Subcutaneous abdominal adipose tissue (tissue), 5 donors: ENCODE measurements at regions not wholly inside any gene's neighbourhood (a gene's known extent, or its start where the extent isn't known, plus 50 kb on each side); places are given as distances from the start of the nearest gene placed in this dataset.
"Not testable (repeated sequence)": the region's sequence is repeated elsewhere in the genome, so short reads cannot be mapped to it uniquely, and the experiment has no call there.

Experiments used
- H3K27ac ChIP-seq: one replicate; pipeline ENCODE4 v1.7.0; 2013; ENCODE audit warnings: low read depth, mild to moderate bottlenecking, inconsistent platforms, low read length, moderate library complexity
- H3K27me3 ChIP-seq, 5 donors: one replicate each; pipeline ENCODE4 v1.7.0; 2013; ENCODE audit warnings: low read length in 5 of 5, inconsistent platforms in 1 of 5; ENCODE audit not compliant: control insufficient read depth in 5 of 5, insufficient read depth in 4 of 5
- H3K36me3 ChIP-seq, 5 donors: one replicate each; pipeline ENCODE4 v1.7.0; 2013; ENCODE audit warnings: low read length in 5 of 5; ENCODE audit not compliant: control insufficient read depth in 5 of 5, insufficient read depth in 5 of 5
- H3K4me1 ChIP-seq, 5 donors: one replicate each; pipeline ENCODE4 v1.7.0; 2013; ENCODE audit warnings: low read length in 5 of 5, mild to moderate bottlenecking in 3 of 5, moderate library complexity in 1 of 5; ENCODE audit not compliant: control insufficient read depth in 5 of 5, insufficient read depth in 5 of 5
- H3K4me3 ChIP-seq, 5 donors: one replicate each; pipeline ENCODE4 v1.7.0; 2013; ENCODE audit warnings: low read length in 5 of 5, low read depth in 1 of 5
- H3K9ac ChIP-seq, 5 donors: one replicate each; pipeline ENCODE4 v1.7.0; 2013; ENCODE audit warnings: low read length in 5 of 5, mild to moderate bottlenecking in 4 of 5, moderate library complexity in 3 of 5
- H3K9me3 ChIP-seq, 5 donors: one replicate each; pipeline ENCODE4 v1.7.0; 2013; ENCODE audit warnings: low read length in 5 of 5; ENCODE audit not compliant: control insufficient read depth in 5 of 5
- donor health status: healthy.
- donor health status: healthy.
- donor health status: healthy.
- donor health status: healthy.
- donor health status: healthy.

DNA sequence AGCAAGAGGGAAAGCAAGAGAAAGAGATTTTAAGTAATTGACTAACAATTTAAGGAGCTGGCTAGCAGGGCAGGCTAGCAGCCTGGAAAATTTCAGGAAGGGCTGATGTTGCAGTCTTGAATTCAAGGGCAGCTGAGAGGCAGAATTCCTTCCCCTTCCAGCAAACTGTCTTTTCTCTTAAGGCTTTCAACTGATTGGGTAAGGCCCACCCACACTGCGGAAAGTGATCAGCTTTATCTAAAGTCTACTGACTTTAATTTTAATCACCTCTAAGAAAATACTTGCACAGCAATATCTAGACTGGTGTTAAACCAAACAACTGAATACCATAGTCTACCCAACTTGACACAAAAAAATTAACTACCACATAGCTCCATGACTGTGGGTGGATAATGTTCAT, 303.9 kb downstream of the FZD1 start:
- Histone ChIP-seq H3K36me3 (no peaks in the 10 kb centered on the region), H3K9me3 (no peaks in the 10 kb centered on the region), H3K9ac (no peak overlapping the region), H3K27me3 (no peaks in the 10 kb centered on the region), H3K27ac (no peak overlapping the region), H3K4me1 (peaks cover 0 to 12% (median 9%) of the 10 kb centered on the region in 5 donors), H3K4me3 (no peak overlapping the region)

GRCh38 chr7:91569728-91570457, 305.7 kb downstream of the FZD1 start:
- H3K9me3 ChIP-seq: no peaks in the 10 kb centered on the region
- no peak overlapping the region for H3K27ac ChIP-seq
- no peaks in the 10 kb centered on the region for H3K27me3 ChIP-seq
- no peaks in the 10 kb centered on the region for H3K36me3 ChIP-seq
- no peak overlapping the region for H3K4me3 ChIP-seq
- no peak overlapping the region for H3K9ac ChIP-seq
- peaks cover 0 to 12% (median 9%) of the 10 kb centered on the region in 5 donors for H3K4me1 ChIP-seq

GRCh38 chr7:91570560-91570959, 306.3 kb downstream of the FZD1 start:
- H3K4me1 ChIP-seq: peaks cover 0 to 12% (median 9%) of the 10 kb centered on the region in 5 donors
- H3K9ac ChIP-seq: no peak overlapping the region
- H3K36me3 ChIP-seq: no peaks in the 10 kb centered on the region
- H3K27me3 ChIP-seq: no peaks in the 10 kb centered on the region
- H3K9me3 ChIP-seq: no peaks in the 10 kb centered on the region
- H3K4me3 ChIP-seq: no peak overlapping the region
- H3K27ac ChIP-seq: no peak overlapping the region

DNA sequence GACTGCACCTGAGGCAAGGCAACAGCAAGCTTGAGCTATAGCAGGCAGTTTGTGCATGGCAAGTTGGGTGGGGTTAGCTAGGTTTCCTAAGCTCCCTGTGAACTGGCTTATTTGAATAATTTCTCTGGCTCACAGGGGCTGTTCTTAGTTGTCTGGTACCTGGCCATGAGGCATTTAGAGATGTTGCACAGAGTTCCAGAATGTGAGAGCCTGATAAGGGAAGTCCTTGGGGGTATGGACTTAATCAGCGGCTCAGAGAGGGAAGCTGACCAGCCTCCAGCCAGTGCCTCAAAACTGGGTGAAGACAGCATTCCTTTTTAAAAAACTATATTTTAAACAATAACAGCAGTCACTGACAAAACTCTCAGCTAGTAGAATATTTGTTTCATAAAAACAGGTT, 307.4 kb downstream of the FZD1 start:
- H3K9ac ChIP-seq: no peak overlapping the region
- no peaks in the 10 kb centered on the region for H3K9me3 ChIP-seq
- peaks cover 0 to 12% (median 9%) of the 10 kb centered on the region in 5 donors for H3K4me1 ChIP-seq
- H3K36me3 ChIP-seq: no peaks in the 10 kb centered on the region
- H3K27me3 ChIP-seq: no peaks in the 10 kb centered on the region
- H3K4me3 ChIP-seq: no peak overlapping the region
- no peak overlapping the region for H3K27ac ChIP-seq

GRCh38 chr7:91573405-91573804, 307.1 kb downstream of the MTERF1 start:
- Histone ChIP-seq H3K9ac (no peak overlapping the region), H3K9me3 (peaks cover 0 to 3% (median 0%) of the 10 kb centered on the region in 5 donors), H3K4me3 (no peak overlapping the region), H3K27me3 (no peaks in the 10 kb centered on the region), H3K36me3 (no peaks in the 10 kb centered on the region), H3K4me1 (peaks cover 0 to 12% (median 9%) of the 10 kb centered on the region in 5 donors), H3K27ac (no peak overlapping the region)

DNA sequence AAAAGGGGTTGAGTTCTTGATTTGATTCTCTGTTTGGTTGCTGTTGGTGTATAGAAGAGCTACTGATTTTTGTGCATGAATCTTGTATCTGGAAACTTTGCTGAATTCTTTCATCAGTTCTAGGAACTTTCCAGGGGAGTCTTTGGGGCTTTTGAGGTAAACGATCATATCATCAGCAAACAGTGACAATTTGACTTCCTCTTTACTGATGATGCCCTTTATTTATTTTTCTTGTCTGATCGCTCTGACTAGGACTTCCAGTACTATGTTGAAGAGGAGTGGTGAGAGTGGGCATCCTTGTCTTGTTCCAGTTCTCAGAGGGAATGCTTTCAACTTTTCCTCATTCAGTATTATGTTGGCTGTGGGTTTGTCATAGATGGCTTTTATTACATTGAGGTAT, 304.0 kb downstream of the MTERF1 start:
- not testable (repeated sequence) for H3K4me1 ChIP-seq, H3K36me3 ChIP-seq

GRCh38 chr7:91579837-91580236, 300.7 kb downstream of the MTERF1 start:
- Histone ChIP-seq H3K27ac (no peak overlapping the region), H3K4me3 (no peak overlapping the region), H3K27me3 (no peaks in the 10 kb centered on the region), H3K4me1 (no peaks in the 10 kb centered on the region), H3K9me3 (peaks cover 0 to 3% (median 0%) of the 10 kb centered on the region in 5 donors), H3K9ac (no peak overlapping the region), H3K36me3 (no peaks in the 10 kb centered on the region)

More for the DNA sequence above, 304.0 kb downstream of the MTERF1 start:
- H3K27ac ChIP-seq, H3K4me3 ChIP-seq, H3K9me3 ChIP-seq, H3K9ac ChIP-seq, H3K27me3 ChIP-seq: not testable (repeated sequence)

- Histone ChIP-seq H3K9me3 (no peaks in the 10 kb centered on the region), H3K9ac (no peak overlapping the region), H3K36me3 (no peaks in the 10 kb centered on the region), H3K27me3 (no peaks in the 10 kb centered on the region), H3K27ac (no peak overlapping the region), H3K4me3 (no peak overlapping the region), H3K4me1 (no peaks in the 10 kb centered on the region)
Measured at GRCh38 chr7:91582799-91583477, 297.6 kb downstream of the MTERF1 start.

GRCh38 chr7:91596287-91596686, 284.2 kb downstream of the MTERF1 start:
- H3K27me3 ChIP-seq: no peaks in the 10 kb centered on the region
- no peaks in the 10 kb centered on the region for H3K9me3 ChIP-seq
- no peaks in the 10 kb centered on the region for H3K4me1 ChIP-seq
- H3K4me3 ChIP-seq: no peak overlapping the region
- H3K27ac ChIP-seq: no peak overlapping the region
- no peaks in the 10 kb centered on the region for H3K36me3 ChIP-seq
- no peak overlapping the region for H3K9ac ChIP-seq

DNA sequence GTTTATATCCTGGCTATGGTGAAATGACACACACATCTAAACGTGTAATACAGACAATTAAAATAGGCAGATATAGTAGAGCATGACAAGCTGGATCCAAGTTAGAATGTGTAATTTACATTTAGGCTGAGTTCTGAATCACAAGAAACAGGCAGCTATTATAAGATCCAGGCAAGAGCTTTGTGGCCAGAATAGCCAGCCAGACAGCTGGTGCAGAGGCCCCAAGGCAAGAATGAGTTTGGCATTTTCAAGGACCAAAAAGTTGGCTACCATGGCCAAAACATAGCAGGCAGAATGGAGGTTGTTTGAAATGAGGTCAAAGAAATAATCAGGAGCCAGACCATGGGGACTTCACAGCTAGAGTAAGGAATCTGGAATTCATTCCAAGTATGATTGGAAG, 281.7 kb downstream of the MTERF1 start:
- Histone ChIP-seq H3K27ac (no peak overlapping the region), H3K36me3 (no peaks in the 10 kb centered on the region), H3K27me3 (no peaks in the 10 kb centered on the region), H3K9ac (no peak overlapping the region), H3K4me3 (no peak overlapping the region), H3K4me1 (no peaks in the 10 kb centered on the region), H3K9me3 (no peaks in the 10 kb centered on the region)
